Panc1 (cell line): ENCODE measurements at regions not wholly inside any gene's neighbourhood (a gene's known extent, or its start where the extent isn't known, plus 50 kb on each side); places are given as distances from the start of the nearest gene placed in this dataset.

Source experiments
- ATAC-seq: fragments of 200-7000 bp; cut with Tn5 transposase; 2 replicates; pipeline ENCODE4 v1.9.1; 2020; ENCODE audit warnings: mild to moderate bottlenecking, moderate library complexity
- BruUV-seq: library from RNA; stranded (reverse); fragments of 400-500 nt; replicated peaks from 2 replicates; lab custom pipeline; 2021; lab: Mats Ljungman, UMichigan
- CTCF ChIA-PET: fragments of 300-600 bp; sonication (Branson Sonifier 250); formaldehyde crosslinking; loops from one replicate; lab custom pipeline; 2022; ENCODE audit warnings: antibody characterized with exemption; lab: Charles Lee
- POLR2A ChIA-PET: fragments of 300-600 bp; sonication (Branson Sonifier 250); formaldehyde crosslinking; loops from one replicate; lab custom pipeline; 2022; ENCODE audit warnings: antibody characterized with exemption; lab: Charles Lee
- DNase-seq: peaks from one replicate; pipeline ENCODE4 v3.0.0-alpha.2; 2010; ENCODE audit warnings: low read depth, low spot score
- H3K27ac ChIP-seq: 2 replicates; pipeline ENCODE4 v1.5.1; 2011; ENCODE audit warnings: mild to moderate bottlenecking, low read length, inconsistent platforms
- H3K27me3 ChIP-seq: fragments of 200-500 bp; sonication (Bioruptor generic); 2 replicates; pipeline ENCODE4 v1.6.0; 2014; ENCODE audit warnings: low read length, inconsistent platforms; ENCODE audit not compliant: control insufficient read depth, insufficient read depth
- H3K36me3 ChIP-seq: fragments of 200-500 bp; sonication (Bioruptor generic); 2 replicates; pipeline ENCODE4 v1.5.1; 2014; ENCODE audit warnings: inconsistent platforms, mild to moderate bottlenecking, low read length, moderate library complexity; ENCODE audit not compliant: control insufficient read depth, insufficient read depth
- H3K4me1 ChIP-seq: 2 replicates; pipeline ENCODE4 v1.5.1; 2011; ENCODE audit warnings: inconsistent platforms, mild to moderate bottlenecking, low read length, moderate library complexity; ENCODE audit not compliant: control insufficient read depth, insufficient read depth
- H3K4me3 ChIP-seq, 2 experiments: 2 replicates each; pipeline ENCODE4 v1.5.1; 2011 to 2012; ENCODE audit warnings: low read depth in 2 of 2, low read length in 2 of 2, mild to moderate bottlenecking in 2 of 2, inconsistent platforms in 1 of 2, moderate library complexity in 1 of 2
- H3K9me3 ChIP-seq: fragments of 200-500 bp; sonication (Bioruptor generic); 2 replicates; pipeline ENCODE4 v1.5.1; 2014; ENCODE audit warnings: low read depth, mild to moderate bottlenecking, inconsistent platforms, low read length, moderate library complexity; ENCODE audit not compliant: control insufficient read depth, insufficient read depth
- CTCF ChIP-seq: fragments of 450-650 bp; IDR thresholded peaks from 2 replicates; pipeline ENCODE4 v1.5.1; 2017; ENCODE audit warnings: mild to moderate bottlenecking
- POLR2AphosphoS5 ChIP-seq: IDR thresholded peaks from 2 replicates; pipeline ENCODE4 v1.6.1; 2012; ENCODE audit warnings: mild to moderate bottlenecking, low read depth, low read length, moderate library complexity
- SIN3A ChIP-seq: IDR thresholded peaks from 2 replicates; pipeline ENCODE4 v1.6.1; 2012; ENCODE audit warnings: low read depth, mild to moderate bottlenecking, low read length, moderate library complexity, borderline replicate concordance; ENCODE audit not compliant: insufficient read depth
- TCF7L2 ChIP-seq: IDR thresholded peaks from 2 replicates; pipeline ENCODE4 v1.6.1; 2011; ENCODE audit warnings: mild to moderate bottlenecking, low read depth, low read length, inconsistent platforms
- in situ Hi-C: cut with HindIII; loops from 2 replicates; pipeline ENCODE4 v1.10.0; 2016; ENCODE audit warnings: low sequenced_read_pairs, low pct_unique_long_range_greater_than_20kb
- intact Hi-C: fragments of 100-400 bp; cut with micrococcal nuclease; formaldehyde crosslinking; loops from one replicate; pipeline ENCODE4 v1.10.0; 2022; ENCODE audit not compliant: unreplicated experiment
- TF ChIP-seq, protein P1 (sequence below), 2 experiments: IDR thresholded peaks; 2 replicates each; pipeline ENCODE4 v1.6.1; 2011 to 2012; ENCODE audit warnings: low read depth in 2 of 2, control low read depth in 1 of 2, low read length in 1 of 2, mild to moderate bottlenecking in 1 of 2, moderate library complexity in 1 of 2; ENCODE audit not compliant: insufficient read depth in 1 of 2

GRCh38 chr2:198788676-198789075 lies 669.1 kb downstream of the SATB2 start:
- no peaks in the 10 kb centered on the region for H3K27me3 ChIP-seq
- no peak for ATAC-seq
- no peak overlapping the region for H3K27ac ChIP-seq
- POLR2A ChIA-PET, result no interaction called here
- BruUV-seq, result no TSS peak
- intact Hi-C loops (no loop called here), in situ Hi-C loops (no loop called here)
- CTCF ChIA-PET, result no interaction called here
- H3K4me3 ChIP-seq, result no peak overlapping the region
- H3K36me3 ChIP-seq, result no peaks in the 10 kb centered on the region
- DNase-seq, result no peak
- no peaks in the 10 kb centered on the region for H3K4me1 ChIP-seq
- H3K9me3 ChIP-seq, result no peaks in the 10 kb centered on the region
- TF ChIP-seq TCF7L2 (no peak), SIN3A (no peak), CTCF (no peak), POLR2AphosphoS5 (no peak)
- TF ChIP-seq, protein P1, sequence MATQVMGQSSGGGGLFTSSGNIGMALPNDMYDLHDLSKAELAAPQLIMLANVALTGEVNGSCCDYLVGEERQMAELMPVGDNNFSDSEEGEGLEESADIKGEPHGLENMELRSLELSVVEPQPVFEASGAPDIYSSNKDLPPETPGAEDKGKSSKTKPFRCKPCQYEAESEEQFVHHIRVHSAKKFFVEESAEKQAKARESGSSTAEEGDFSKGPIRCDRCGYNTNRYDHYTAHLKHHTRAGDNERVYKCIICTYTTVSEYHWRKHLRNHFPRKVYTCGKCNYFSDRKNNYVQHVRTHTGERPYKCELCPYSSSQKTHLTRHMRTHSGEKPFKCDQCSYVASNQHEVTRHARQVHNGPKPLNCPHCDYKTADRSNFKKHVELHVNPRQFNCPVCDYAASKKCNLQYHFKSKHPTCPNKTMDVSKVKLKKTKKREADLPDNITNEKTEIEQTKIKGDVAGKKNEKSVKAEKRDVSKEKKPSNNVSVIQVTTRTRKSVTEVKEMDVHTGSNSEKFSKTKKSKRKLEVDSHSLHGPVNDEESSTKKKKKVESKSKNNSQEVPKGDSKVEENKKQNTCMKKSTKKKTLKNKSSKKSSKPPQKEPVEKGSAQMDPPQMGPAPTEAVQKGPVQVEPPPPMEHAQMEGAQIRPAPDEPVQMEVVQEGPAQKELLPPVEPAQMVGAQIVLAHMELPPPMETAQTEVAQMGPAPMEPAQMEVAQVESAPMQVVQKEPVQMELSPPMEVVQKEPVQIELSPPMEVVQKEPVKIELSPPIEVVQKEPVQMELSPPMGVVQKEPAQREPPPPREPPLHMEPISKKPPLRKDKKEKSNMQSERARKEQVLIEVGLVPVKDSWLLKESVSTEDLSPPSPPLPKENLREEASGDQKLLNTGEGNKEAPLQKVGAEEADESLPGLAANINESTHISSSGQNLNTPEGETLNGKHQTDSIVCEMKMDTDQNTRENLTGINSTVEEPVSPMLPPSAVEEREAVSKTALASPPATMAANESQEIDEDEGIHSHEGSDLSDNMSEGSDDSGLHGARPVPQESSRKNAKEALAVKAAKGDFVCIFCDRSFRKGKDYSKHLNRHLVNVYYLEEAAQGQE (IDR thresholded peaks at IDR 0.05; ENCODE audit: insufficient read depth in 1 of 2, low read depth in 2 of 2, low read length in 1 of 2), result no peak

- TF ChIP-seq CTCF, result no peak
- TF ChIP-seq POLR2AphosphoS5, result no peak
- TF ChIP-seq, protein P1 (IDR thresholded peaks at IDR 0.05; ENCODE audit: insufficient read depth in 1 of 2, low read depth in 2 of 2, low read length in 1 of 2), result no peak
- TF ChIP-seq SIN3A, result no peak
- TF ChIP-seq TCF7L2, result no peak
- BruUV-seq, result no TSS peak
Measured at GRCh38 chr2:198782734-198783133, 675.0 kb downstream of the SATB2 start.

More at GRCh38 chr2:198782734-198783133, 675.0 kb downstream of the SATB2 start:
- intact Hi-C loops, result no loop called here
- Histone ChIP-seq H3K4me1 (no peaks in the 10 kb centered on the region), H3K27ac (no peak overlapping the region), H3K27me3 (no peaks in the 10 kb centered on the region), H3K4me3 (no peak overlapping the region), H3K36me3 (no peaks in the 10 kb centered on the region), H3K9me3 (no peaks in the 10 kb centered on the region)
- POLR2A ChIA-PET, result no interaction called here
- ATAC-seq (no peak), DNase-seq (no peak)
- in situ Hi-C loops, result no loop called here
- CTCF ChIA-PET, result no interaction called here
